WERI-Rb-1 (cell line): ENCODE measurements at regions not wholly inside any gene's neighbourhood (a gene's known extent, or its start where the extent isn't known, plus 50 kb on each side); places are given as distances from the start of the nearest gene placed in this dataset.
"Not testable (repeated sequence)": the region's sequence is repeated elsewhere in the genome, so short reads cannot be mapped to it uniquely, and the experiment has no call there.

Experiments
- DNase-seq: peaks from one replicate; pipeline ENCODE4 v3.0.0-alpha.2; 2020
- H3K27ac ChIP-seq: fragments of 250-450 bp; sonication (Bioruptor Pico); 2 replicates; pipeline ENCODE4 v1.5.1; 2020; ENCODE audit warnings: mild to moderate bottlenecking, moderate library complexity
- H3K27me3 ChIP-seq: fragments of 250-450 bp; sonication (Bioruptor Pico); 2 replicates; pipeline ENCODE4 v1.5.1; 2021; ENCODE audit warnings: mild to moderate bottlenecking, low read depth, moderate library complexity; ENCODE audit not compliant: insufficient read depth, severe bottlenecking
- H3K36me3 ChIP-seq: fragments of 250-450 bp; sonication (Bioruptor Pico); 2 replicates; pipeline ENCODE4 v1.5.1; 2020; ENCODE audit warnings: mild to moderate bottlenecking, moderate library complexity
- H3K4me3 ChIP-seq: 2 replicates; pipeline ENCODE4 v1.5.1; 2011; ENCODE audit warnings: low read depth, mild to moderate bottlenecking, control low read depth, low read length
- H3K9me3 ChIP-seq: fragments of 250-450 bp; sonication (Bioruptor Pico); 2 replicates; pipeline ENCODE4 v1.5.1; 2021; ENCODE audit warnings: mild to moderate bottlenecking, moderate library complexity; ENCODE audit not compliant: severe bottlenecking
- CTCF ChIP-seq: IDR thresholded peaks from 2 replicates; pipeline ENCODE4 v1.5.1; 2011; ENCODE audit warnings: low read depth, mild to moderate bottlenecking, control low read depth, inconsistent platforms, low read length

- H3K36me3 ChIP-seq, result no peaks in the 10 kb centered on the region
- TF ChIP-seq CTCF, result no peak
- no peaks in the 10 kb centered on the region for H3K27me3 ChIP-seq
- H3K4me3 ChIP-seq, result no peak overlapping the region
- no peak overlapping the region for H3K27ac ChIP-seq
- H3K9me3 ChIP-seq, result peaks cover 10% of the 10 kb centered on the region
- no peak for DNase-seq
Observed at GRCh38 chr15:87702270-87702669, 554.3 kb downstream of the NTRK3 start.

GRCh38 chr15:87698467-87698866 lies 558.1 kb downstream of the NTRK3 start:
- H3K4me3 ChIP-seq, H3K27ac ChIP-seq, H3K9me3 ChIP-seq, H3K27me3 ChIP-seq, DNase-seq, H3K36me3 ChIP-seq: not testable (repeated sequence)

GRCh38 chr15:87689716-87690115 lies 566.8 kb downstream of the NTRK3 start:
- no peak overlapping the region for H3K27ac ChIP-seq
- no peak for DNase-seq
- no peaks in the 10 kb centered on the region for H3K36me3 ChIP-seq
- no peak for TF ChIP-seq CTCF
- no peaks in the 10 kb centered on the region for H3K27me3 ChIP-seq
- no peaks in the 10 kb centered on the region for H3K9me3 ChIP-seq
- no peak overlapping the region for H3K4me3 ChIP-seq

GRCh38 chr15:87687523-87687870 lies 569.0 kb downstream of the NTRK3 start:
- DNase-seq, result no peak
- Histone ChIP-seq H3K9me3 (no peaks in the 10 kb centered on the region), H3K27ac (no peak overlapping the region), H3K36me3 (no peaks in the 10 kb centered on the region), H3K27me3 (no peaks in the 10 kb centered on the region), H3K4me3 (no peak overlapping the region)
- TF ChIP-seq CTCF, result no peak

GRCh38 chr15:87686841-87687522 lies 569.6 kb downstream of the NTRK3 start:
- no peak overlapping the region for H3K27ac ChIP-seq
- DNase-seq, result no peak
- no peaks in the 10 kb centered on the region for H3K27me3 ChIP-seq
- TF ChIP-seq CTCF, result no peak
- no peak overlapping the region for H3K4me3 ChIP-seq
- no peaks in the 10 kb centered on the region for H3K36me3 ChIP-seq
- no peaks in the 10 kb centered on the region for H3K9me3 ChIP-seq

GRCh38 chr15:87686339-87686738 lies 570.2 kb downstream of the NTRK3 start:
- TF ChIP-seq CTCF, result no peak
- no peak for DNase-seq
- Histone ChIP-seq H3K36me3 (no peaks in the 10 kb centered on the region), H3K27me3 (no peaks in the 10 kb centered on the region), H3K9me3 (no peaks in the 10 kb centered on the region), H3K4me3 (no peak overlapping the region), H3K27ac (no peak overlapping the region)
